Erythroblast (primary cell): ENCODE measurements at regions not wholly inside any gene's neighbourhood (a gene's known extent, or its start where the extent isn't known, plus 50 kb on each side); places are given as distances from the start of the nearest gene placed in this dataset.

Experiments
- GATA1 ChIP-seq: IDR thresholded peaks from 2 replicates; pipeline ENCODE4 v1.6.1; 2011; ENCODE audit warnings: low read depth, mild to moderate bottlenecking, control low read depth, low read length, moderate library complexity
- POLR2A ChIP-seq: IDR thresholded peaks from 2 replicates; pipeline ENCODE4 v1.6.1; 2011; ENCODE audit warnings: mild to moderate bottlenecking, low read length

DNA sequence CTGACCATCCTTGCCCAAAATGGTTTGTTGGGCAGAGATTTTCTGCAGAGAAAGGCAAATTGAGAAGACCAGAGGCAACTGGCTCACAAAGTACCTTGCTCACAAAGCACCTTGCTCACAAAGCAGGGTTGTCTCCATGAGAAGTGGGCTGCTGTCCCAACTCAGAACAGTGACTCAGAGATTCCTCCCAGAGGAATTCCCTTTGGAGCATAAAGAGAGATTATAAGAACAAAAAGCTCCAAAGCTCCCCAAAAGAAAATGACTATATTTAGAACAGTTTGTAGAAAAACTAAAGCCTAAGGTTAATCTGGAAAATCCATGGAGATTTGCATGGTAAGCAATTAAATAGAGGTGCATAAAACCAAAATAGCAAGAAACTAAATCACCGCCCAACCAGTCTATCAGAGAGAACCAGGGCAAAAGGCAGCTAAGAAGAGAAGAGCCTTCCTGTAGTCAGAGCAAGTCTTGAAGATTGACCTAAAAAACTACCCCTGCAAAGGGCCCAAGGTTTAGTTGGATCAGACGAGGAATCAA, 731.4 kb downstream of the FAT4 start:
- TF ChIP-seq GATA1 (no peak), POLR2A (no peak)
